ENCODE measurements at regions not wholly inside any gene's neighbourhood (a gene's known extent, or its start where the extent isn't known, plus 50 kb on each side); places are given as distances from the start of the nearest gene placed in this dataset.

- ChIA-PET CTCF (no interaction called here), POLR2A (no interaction called here)
- Histone ChIP-seq H3K27me3 (replicated peaks in 1 of 2; ENCODE audit: control insufficient read depth in 2 of 2, extremely low read depth in 1 of 2, insufficient read depth in 2 of 2, low read length in 1 of 2) (no peaks in the 10 kb centered on the region), H3K9me3 (no peaks in the 10 kb centered on the region), H3K4me3 (ENCODE audit: control insufficient read depth in 1 of 2, extremely low read depth in 1 of 2, low read length in 1 of 2) (no peak overlapping the region), H3K27ac (ENCODE audit: low read length) (no peak overlapping the region), H3K36me3 (ENCODE audit: control insufficient read depth in 2 of 2, extremely low read depth in 1 of 2, insufficient read depth in 1 of 2, low read length in 1 of 2) (no peaks in the 10 kb centered on the region), H3K4me1 (ENCODE audit: control insufficient read depth in 1 of 2, extremely low read depth in 1 of 2, insufficient read depth in 2 of 2, low read length in 2 of 2) (peaks cover 26% of the 10 kb centered on the region in 2 experiments)
- DNase-seq: no peak
- ATAC-seq (replicated peaks in 1 of 4): no peak
- no peaks in the 10 kb centered on the region for H3K9me3 Mint-ChIP-seq
- no peaks in the 10 kb centered on the region for H3K36me3 Mint-ChIP-seq
- no peak overlapping the region for H3K4me3 Mint-ChIP-seq
- 100% methylated on average over 3 of the region's 3 CpGs for WGBS (ENCODE audit: insufficient coverage)
- H3K27me3 Mint-ChIP-seq: no peaks in the 10 kb centered on the region
- peaks cover 39 to 49% (median 49%) of the 10 kb centered on the region in 3 donors for H3K4me1 Mint-ChIP-seq
- peak overlapping the region in 1 of 2 donors; percentile 44 for H3K27ac Mint-ChIP-seq
Measured at GRCh38 chr12:107365703-107366102, 272.4 kb upstream of the CRY1 start.

GRCh38 chr12:107366322-107366721, 273.0 kb upstream of the CRY1 start:
- Mint-ChIP-seq H3K4me1 (peaks cover 46 to 56% (median 53%) of the 10 kb centered on the region in 3 donors), H3K27me3 (no peaks in the 10 kb centered on the region), H3K36me3 (no peaks in the 10 kb centered on the region), H3K27ac (no peak overlapping the region), H3K9me3 (no peaks in the 10 kb centered on the region), H3K4me3 (no peak overlapping the region)
- DNase-seq (no peak), ATAC-seq (replicated peaks in 1 of 4) (no peak)
- H3K4me3 ChIP-seq (ENCODE audit: control insufficient read depth in 1 of 2, extremely low read depth in 1 of 2, low read length in 1 of 2): no peak overlapping the region
- H3K27me3 ChIP-seq (replicated peaks in 1 of 2; ENCODE audit: control insufficient read depth in 2 of 2, extremely low read depth in 1 of 2, insufficient read depth in 2 of 2, low read length in 1 of 2): no peaks in the 10 kb centered on the region
- no peaks in the 10 kb centered on the region for H3K9me3 ChIP-seq
- ChIA-PET CTCF (no interaction called here), POLR2A (no interaction called here)
- no peaks in the 10 kb centered on the region for H3K36me3 ChIP-seq (ENCODE audit: control insufficient read depth in 2 of 2, extremely low read depth in 1 of 2, insufficient read depth in 1 of 2, low read length in 1 of 2)
- no peak overlapping the region for H3K27ac ChIP-seq (ENCODE audit: low read length)
- no CpG with 5 or more reads among the region's 2 CpGs for whole genome bisulfite sequencing (ENCODE audit: insufficient coverage)
- peaks cover 32% of the 10 kb centered on the region in 2 experiments for H3K4me1 ChIP-seq (ENCODE audit: control insufficient read depth in 1 of 2, extremely low read depth in 1 of 2, insufficient read depth in 2 of 2, low read length in 2 of 2)

- POLR2A ChIA-PET: interaction anchor here (0.5 to 0.7 kb wide), 3 partner anchors 21 to 275 kb away, joined by 4 to 11 read pairs (median 10); no protein-coding TSS in a partner anchor
- H3K36me3 Mint-ChIP-seq: no peaks in the 10 kb centered on the region
- H3K36me3 ChIP-seq (ENCODE audit: control insufficient read depth in 2 of 2, extremely low read depth in 1 of 2, insufficient read depth in 1 of 2, low read length in 1 of 2): no peaks in the 10 kb centered on the region
- no peaks in the 10 kb centered on the region for H3K27me3 ChIP-seq (replicated peaks in 1 of 2; ENCODE audit: control insufficient read depth in 2 of 2, extremely low read depth in 1 of 2, insufficient read depth in 2 of 2, low read length in 1 of 2)
- no peaks in the 10 kb centered on the region for H3K9me3 Mint-ChIP-seq
- H3K4me1 Mint-ChIP-seq: peaks cover 68 to 72% (median 70%) of the 10 kb centered on the region in 3 donors
- H3K27me3 Mint-ChIP-seq: no peaks in the 10 kb centered on the region
- no peaks in the 10 kb centered on the region for H3K9me3 ChIP-seq
- no CpG with 5 or more reads among the region's 5 CpGs for WGBS (ENCODE audit: insufficient coverage)
- peak in 1 of 4 experiments; percentile 13 for ATAC-seq (replicated peaks in 1 of 4)
- H3K27ac ChIP-seq (ENCODE audit: low read length): peak overlapping the region; percentile 77
- peaks cover 53% of the 10 kb centered on the region in 2 experiments for H3K4me1 ChIP-seq (ENCODE audit: control insufficient read depth in 1 of 2, extremely low read depth in 1 of 2, insufficient read depth in 2 of 2, low read length in 2 of 2)
- peak overlapping the region; percentile 90 to 96 for H3K27ac Mint-ChIP-seq
- peak overlapping the region in 1 of 2 donors; percentile 30 for H3K4me3 ChIP-seq (ENCODE audit: control insufficient read depth in 1 of 2, extremely low read depth in 1 of 2, low read length in 1 of 2)
- peak in 1 of 35 experiments; percentile 27 for DNase-seq
- H3K4me3 Mint-ChIP-seq: peak overlapping the region; percentile 73 to 76 (median 75)
- CTCF ChIA-PET: interaction anchor here (0.7 kb wide), 2 partner anchors 32 to 50 kb away, joined by 3 to 4 read pairs; a partner anchor contains a TSS
Measured at GRCh38 chr12:107368586-107368985, 275.2 kb upstream of the CRY1 start.

- peaks cover 72 to 76% (median 74%) of the 10 kb centered on the region in 3 donors for H3K4me1 Mint-ChIP-seq
- CTCF ChIA-PET: interaction anchor here (0.7 to 0.9 kb wide), 3 partner anchors 33 to 51 kb away, joined by 3 to 6 read pairs (median 4); a partner anchor contains a TSS
Measured at GRCh38 chr12:107369006-107369405, 275.7 kb upstream of the CRY1 start.

DNA sequence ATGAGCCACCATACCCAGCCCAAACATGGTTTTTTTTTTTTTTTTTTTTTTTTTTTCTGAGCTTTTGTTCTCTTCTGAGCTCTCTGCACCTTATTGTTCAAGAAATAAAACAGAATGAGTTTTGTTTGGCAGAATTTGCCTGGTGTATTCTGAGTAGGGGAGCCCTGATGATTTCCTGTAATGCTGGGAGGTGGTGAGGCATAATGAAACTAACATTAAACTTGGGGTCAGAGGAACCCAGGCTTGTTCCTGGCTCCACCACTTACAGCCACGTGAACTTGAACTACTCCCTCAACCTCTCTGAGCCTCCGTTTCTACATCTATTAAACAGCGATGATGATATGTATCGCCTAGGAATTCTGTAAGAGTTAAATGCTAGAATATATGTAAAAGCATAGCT, 276.3 kb upstream of the CRY1 start:
- H3K27ac ChIP-seq (ENCODE audit: low read length): peak overlapping the region; percentile 77
- Mint-ChIP-seq H3K27me3 (no peaks in the 10 kb centered on the region), H3K4me1 (peaks cover 79 to 83% (median 81%) of the 10 kb centered on the region in 3 donors), H3K9me3 (no peaks in the 10 kb centered on the region), H3K4me3 (peak overlapping the region; percentile 73 to 76 (median 75)), H3K36me3 (no peaks in the 10 kb centered on the region), H3K27ac (peak overlapping the region; percentile 90 to 96)
- H3K4me1 ChIP-seq (ENCODE audit: control insufficient read depth in 1 of 2, extremely low read depth in 1 of 2, insufficient read depth in 2 of 2, low read length in 2 of 2): peaks cover 64% of the 10 kb centered on the region in 2 experiments
- no peaks in the 10 kb centered on the region for H3K9me3 ChIP-seq
- peak; percentile 60 to 72 (median 65) for ATAC-seq (replicated peaks in 1 of 4)
- no CpG with 5 or more reads among the region's 4 CpGs for WGBS (ENCODE audit: insufficient coverage)
- peak in 22 of 35 experiments; percentile 8 to 60 (median 22) for DNase-seq
- no peaks in the 10 kb centered on the region for H3K36me3 ChIP-seq (ENCODE audit: control insufficient read depth in 2 of 2, extremely low read depth in 1 of 2, insufficient read depth in 1 of 2, low read length in 1 of 2)
- peak overlapping the region; percentile 18 to 30 for H3K4me3 ChIP-seq (ENCODE audit: control insufficient read depth in 1 of 2, extremely low read depth in 1 of 2, low read length in 1 of 2)
- POLR2A ChIA-PET: interaction anchor here (0.5 to 1.4 kb wide), 11 partner anchors 13 to 1488 kb away, joined by 3 to 9 read pairs (median 5); partner anchors contain the start of gene SSH1 (in 1 of the 2)
- CTCF ChIA-PET: interaction anchor here (0.6 to 0.9 kb wide), 7 partner anchors 41 to 242 kb away, joined by 3 to 6 read pairs (median 3); no protein-coding TSS in a partner anchor
- H3K27me3 ChIP-seq (replicated peaks in 1 of 2; ENCODE audit: control insufficient read depth in 2 of 2, extremely low read depth in 1 of 2, insufficient read depth in 2 of 2, low read length in 1 of 2): no peaks in the 10 kb centered on the region

More at GRCh38 chr12:107369006-107369405, 275.7 kb upstream of the CRY1 start:
- peak overlapping the region; percentile 77 for H3K27ac ChIP-seq (ENCODE audit: low read length)
- Mint-ChIP-seq H3K9me3 (no peaks in the 10 kb centered on the region), H3K4me3 (peak overlapping the region; percentile 73 to 76 (median 75)), H3K27me3 (no peaks in the 10 kb centered on the region), H3K27ac (peak overlapping the region; percentile 90 to 96), H3K36me3 (no peaks in the 10 kb centered on the region)
- POLR2A ChIA-PET: interaction anchor here (0.5 to 1.4 kb wide), 6 partner anchors 20 to 275 kb away, joined by 3 to 11 read pairs (median 8); no protein-coding TSS in a partner anchor
- H3K36me3 ChIP-seq (ENCODE audit: control insufficient read depth in 2 of 2, extremely low read depth in 1 of 2, insufficient read depth in 1 of 2, low read length in 1 of 2): no peaks in the 10 kb centered on the region
- no peaks in the 10 kb centered on the region for H3K9me3 ChIP-seq
- peak in 1 of 35 experiments; percentile 35 for DNase-seq
- no peaks in the 10 kb centered on the region for H3K27me3 ChIP-seq (replicated peaks in 1 of 2; ENCODE audit: control insufficient read depth in 2 of 2, extremely low read depth in 1 of 2, insufficient read depth in 2 of 2, low read length in 1 of 2)
- peak overlapping the region in 1 of 2 donors; percentile 30 for H3K4me3 ChIP-seq (ENCODE audit: control insufficient read depth in 1 of 2, extremely low read depth in 1 of 2, low read length in 1 of 2)
- peak in 1 of 4 experiments; percentile 28 for ATAC-seq (replicated peaks in 1 of 4)
- WGBS (ENCODE audit: insufficient coverage): no CpG with 5 or more reads among the region's 2 CpGs
- peaks cover 57% of the 10 kb centered on the region in 2 experiments for H3K4me1 ChIP-seq (ENCODE audit: control insufficient read depth in 1 of 2, extremely low read depth in 1 of 2, insufficient read depth in 2 of 2, low read length in 2 of 2)

GRCh38 chr12:107372229-107372658, 278.9 kb upstream of the CRY1 start:
- DNase-seq (peak in 32 of 35 experiments; percentile 2 to 80 (median 35)), ATAC-seq (replicated peaks in 1 of 4) (peak; percentile 69 to 74 (median 72))
- Mint-ChIP-seq H3K4me1 (peaks cover 77 to 88% (median 84%) of the 10 kb centered on the region in 3 donors), H3K9me3 (no peaks in the 10 kb centered on the region), H3K27ac (peak overlapping the region; percentile 90 to 93), H3K27me3 (no peaks in the 10 kb centered on the region), H3K4me3 (peak overlapping the region; percentile 21 to 73 (median 52)), H3K36me3 (no peaks in the 10 kb centered on the region)
- no peaks in the 10 kb centered on the region for H3K9me3 ChIP-seq
- peak overlapping the region in 1 of 2 donors; percentile 30 for H3K4me3 ChIP-seq (ENCODE audit: control insufficient read depth in 1 of 2, extremely low read depth in 1 of 2, low read length in 1 of 2)
- POLR2A ChIA-PET: interaction anchor here (0.6 to 1.7 kb wide), 4 partner anchors 15 to 51 kb away, joined by 3 to 5 read pairs (median 3); no protein-coding TSS in a partner anchor
- CTCF ChIA-PET: interaction anchor here (1.2 to 2.2 kb wide), 5 partner anchors 12 to 51 kb away, joined by 3 to 6 read pairs (median 4); no protein-coding TSS in a partner anchor
- H3K4me1 ChIP-seq (ENCODE audit: control insufficient read depth in 1 of 2, extremely low read depth in 1 of 2, insufficient read depth in 2 of 2, low read length in 2 of 2): peaks cover 65 to 69% of the 10 kb centered on the region in 2 experiments
- WGBS (ENCODE audit: insufficient coverage): 4% methylated on average over 3 of the region's 5 CpGs
- no peaks in the 10 kb centered on the region for H3K27me3 ChIP-seq (replicated peaks in 1 of 2; ENCODE audit: control insufficient read depth in 2 of 2, extremely low read depth in 1 of 2, insufficient read depth in 2 of 2, low read length in 1 of 2)
- peak overlapping the region; percentile 76 for H3K27ac ChIP-seq (ENCODE audit: low read length)
- no peaks in the 10 kb centered on the region for H3K36me3 ChIP-seq (ENCODE audit: control insufficient read depth in 2 of 2, extremely low read depth in 1 of 2, insufficient read depth in 1 of 2, low read length in 1 of 2)

Measured in T-cell (primary cell).